Mesenteric fat pad (tissue), 1 donor: ENCODE measurements at regions not wholly inside any gene's neighbourhood (a gene's known extent, or its start where the extent isn't known, plus 50 kb on each side); places are given as distances from the start of the nearest gene placed in this dataset.

ENCODE experiments used
- DNase-seq: peaks from one replicate; pipeline ENCODE4 v3.0.0-alpha.2; 2020; ENCODE audit warnings: low spot score
- donor health status: DM: yes; HTN: yes; CAD: no.

DNA sequence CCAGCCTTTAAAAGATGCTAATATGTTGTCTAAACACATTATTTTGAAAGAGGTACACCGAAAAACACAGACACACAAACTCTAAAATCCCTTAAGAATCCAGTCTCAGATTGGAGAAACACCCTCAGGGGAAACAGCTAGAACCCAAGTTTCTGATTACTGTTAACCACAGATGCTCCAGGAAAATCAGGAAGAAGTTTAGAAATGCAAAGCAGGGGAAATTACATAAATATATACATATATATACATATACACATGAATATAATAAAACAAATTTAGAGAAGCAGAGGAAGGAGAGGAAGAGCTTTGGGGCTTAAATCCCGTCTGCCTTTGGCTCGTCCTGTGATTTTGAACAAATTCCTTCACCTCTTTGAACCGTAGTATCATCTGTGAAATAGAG, 73.2 kb upstream of the KLF4 start:
- DNase-seq: no peak

- no peak for DNase-seq
These were observed 70.0 kb upstream of the KLF4 start for GRCh38 chr9:107559494-107560086.

DNA sequence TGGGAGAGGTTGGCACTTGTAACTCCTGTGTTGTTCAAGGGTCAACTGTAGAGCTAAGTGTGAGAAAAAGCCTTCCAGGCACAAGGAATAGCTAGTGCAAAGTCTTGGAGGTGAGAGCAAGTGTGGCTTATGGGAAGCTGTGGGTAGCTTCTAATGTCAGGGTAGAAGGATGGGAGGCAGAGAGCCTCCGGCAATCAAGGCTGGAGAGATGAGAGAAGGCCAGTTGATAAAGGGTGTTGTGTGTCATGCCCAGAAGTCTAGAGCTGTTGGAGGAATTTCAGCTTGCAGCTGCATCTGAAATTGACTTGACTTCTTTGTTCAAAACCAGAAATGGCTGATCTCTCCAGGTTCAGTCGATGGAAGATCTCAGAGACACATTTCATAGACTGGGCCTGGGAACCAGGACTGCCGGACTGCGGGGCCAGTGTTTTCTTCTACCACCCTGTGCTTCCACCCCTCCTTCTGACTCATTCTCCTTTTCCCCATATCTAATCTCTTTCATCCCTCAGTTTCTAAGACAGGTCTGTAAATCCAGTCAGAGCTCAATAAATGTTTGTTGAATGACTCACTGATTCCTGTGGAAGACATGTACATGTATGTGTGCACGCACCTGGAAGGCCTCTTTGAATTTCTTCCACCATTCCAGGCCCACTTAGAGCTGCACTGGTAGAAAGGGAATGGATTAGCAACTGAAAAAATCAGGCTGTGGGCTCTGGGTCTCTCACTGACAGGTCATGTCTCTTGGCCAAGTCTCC, 67.8 kb upstream of the KLF4 start:
- DNase-seq: no peak

GRCh38 chr9:107554636-107555035, 65.1 kb upstream of the KLF4 start:
- DNase-seq: no peak

GRCh38 chr9:107548298-107549142, 59.0 kb upstream of the KLF4 start:
- DNase-seq: no peak

DNA sequence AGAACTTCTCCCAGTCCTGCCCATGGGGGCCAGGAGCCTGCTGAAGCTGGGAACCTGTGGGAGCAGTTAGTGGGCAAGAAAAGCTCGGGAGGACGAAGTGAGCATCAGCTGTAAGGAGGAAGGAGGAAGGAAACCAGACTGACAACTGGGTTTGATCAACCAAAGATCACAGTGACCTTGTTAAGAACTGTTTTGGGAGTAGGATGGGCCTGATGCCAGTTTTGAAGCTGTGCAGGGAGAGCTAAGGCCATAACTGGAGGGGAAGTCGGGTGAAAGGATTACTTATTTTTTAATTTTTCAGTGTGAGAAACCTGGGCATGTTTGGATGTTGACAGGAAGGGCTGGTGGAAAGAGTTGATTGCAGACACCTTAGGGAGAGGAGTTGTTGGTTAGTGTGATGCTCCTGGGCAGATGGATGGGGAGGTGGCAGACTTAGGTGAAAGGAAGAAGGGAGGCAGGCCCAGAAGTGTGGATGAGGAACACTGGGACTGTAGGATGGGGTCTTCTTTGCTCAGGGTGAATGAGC, 58.3 kb upstream of the KLF4 start:
- DNase-seq: no peak

DNA sequence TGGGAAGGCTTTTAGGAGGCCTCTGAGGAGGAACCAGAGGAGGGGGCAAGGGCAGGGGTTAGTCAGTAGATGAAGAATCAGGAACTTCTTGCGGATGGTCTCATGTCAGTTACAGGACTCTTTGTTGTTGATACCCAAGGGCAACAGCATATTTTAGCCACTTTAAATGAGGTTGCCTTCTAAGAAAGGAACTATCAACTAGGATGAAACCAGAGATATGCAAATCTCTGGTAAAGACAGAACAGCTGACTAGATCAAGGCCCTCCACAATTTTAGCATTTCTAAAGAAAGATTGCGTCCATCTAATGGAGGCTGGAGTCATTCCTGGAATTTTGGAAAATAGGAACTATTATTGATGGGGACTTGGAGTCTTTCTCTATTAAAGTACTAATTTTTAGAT, 57.7 kb upstream of the KLF4 start:
- DNase-seq: no peak

- no peak for DNase-seq
These were observed 57.3 kb upstream of the KLF4 start for GRCh38 chr9:107546859-107547258.

- no peak for DNase-seq
These were observed 55.5 kb upstream of the KLF4 start for GRCh38 chr9:107545036-107545435.

DNA sequence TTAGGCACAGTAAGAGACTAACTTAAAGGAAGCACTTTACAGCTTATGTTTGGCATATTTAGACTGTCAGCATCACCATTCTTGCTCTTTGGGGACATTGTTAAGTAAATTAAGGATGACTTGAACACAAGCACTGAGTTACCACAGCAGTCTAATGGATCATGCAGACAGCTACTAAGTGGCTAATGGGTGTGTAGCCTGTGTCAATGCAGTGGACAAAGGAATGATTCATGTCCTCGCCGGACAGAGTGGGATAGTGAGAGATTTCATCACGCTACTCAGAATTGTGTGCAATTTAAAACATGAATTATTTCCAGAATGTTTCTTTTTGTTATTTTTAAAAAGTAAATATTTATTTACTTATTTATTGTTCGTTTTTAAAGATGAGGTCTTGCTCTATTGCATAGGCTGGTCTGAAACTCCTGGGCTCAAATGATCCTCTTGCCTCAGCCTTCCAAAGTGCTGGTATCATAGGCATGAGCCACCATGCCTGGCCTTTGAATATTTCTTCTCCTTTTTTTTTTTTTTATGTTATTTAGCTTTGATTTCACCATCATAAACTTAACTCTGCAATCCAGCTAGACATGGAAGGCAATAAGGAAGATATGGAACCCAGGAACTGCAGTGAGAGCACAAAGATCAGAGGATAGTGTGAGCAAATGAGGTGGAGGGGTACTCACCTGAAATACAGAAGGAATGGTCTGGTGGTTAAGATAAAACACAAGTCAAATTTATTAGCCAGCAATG, 53.0 kb upstream of the KLF4 start:
- no peak for DNase-seq

DNA sequence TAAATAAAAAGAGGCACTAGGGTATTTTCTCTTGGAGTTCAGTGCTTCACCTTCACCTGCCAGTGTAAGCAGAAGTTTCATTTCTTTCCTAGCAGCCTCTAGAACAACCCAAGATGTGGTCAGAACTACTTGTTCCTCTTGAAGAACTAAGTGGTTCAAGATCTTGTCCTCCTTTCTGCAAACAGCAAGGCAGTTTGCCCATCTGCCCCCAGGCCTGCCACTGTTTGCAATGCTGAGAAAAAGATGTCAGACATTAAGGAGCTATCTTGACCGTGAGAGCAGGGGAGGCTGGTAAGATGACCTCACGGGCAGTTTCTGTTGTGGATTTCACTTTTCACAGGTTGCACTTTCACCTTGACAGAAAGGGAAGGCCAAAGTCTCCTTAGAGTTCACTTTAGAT, 52.0 kb upstream of the KLF4 start:
- DNase-seq: no peak

- no peak for DNase-seq
These were observed 50.6 kb upstream of the KLF4 start for GRCh38 chr9:107540164-107540561.

- no peak for DNase-seq
These were observed 50.0 kb upstream of the KLF4 start for GRCh38 chr9:107539427-107540163.
